Mesenchymal stem cell (in vitro differentiated cells and primary cell): ENCODE measurements at regions not wholly inside any gene's neighbourhood (a gene's known extent, or its start where the extent isn't known, plus 50 kb on each side); places are given as distances from the start of the nearest gene placed in this dataset.

Experiments
- DNase-seq: peaks from one replicate; pipeline ENCODE4 v3.0.0-alpha.2; 2013
- H2AFZ ChIP-seq: one replicate; pipeline ENCODE4 v1.6.1; 2013; ENCODE audit warnings: low read depth, mild to moderate bottlenecking, control low read depth, inconsistent platforms, low read length, moderate library complexity
- H2AK5ac ChIP-seq: 2 replicates; pipeline ENCODE4 v1.6.1; 2013; ENCODE audit warnings: low read length, moderate library complexity, mild to moderate bottlenecking, inconsistent platforms; ENCODE audit not compliant: severe bottlenecking
- H2BK120ac ChIP-seq: one replicate; pipeline ENCODE4 v1.6.1; 2013; ENCODE audit warnings: low read depth, mild to moderate bottlenecking, inconsistent platforms, low read length, moderate library complexity
- H2BK12ac ChIP-seq, 2 experiments: one replicate each; pipeline ENCODE4 v1.6.1; 2013; ENCODE audit warnings: inconsistent platforms in 2 of 2, low read length in 2 of 2, mild to moderate bottlenecking in 2 of 2, moderate library complexity in 2 of 2, control low read depth in 1 of 2
- H2BK15ac ChIP-seq: one replicate; pipeline ENCODE4 v1.6.1; 2013; ENCODE audit warnings: mild to moderate bottlenecking, low read depth, inconsistent platforms; ENCODE audit not compliant: poor library complexity, severe bottlenecking
- H2BK5ac ChIP-seq: 2 replicates; pipeline ENCODE4 v1.6.1; 2013; ENCODE audit warnings: low read depth, mild to moderate bottlenecking, low read length, control low read depth, inconsistent platforms; ENCODE audit not compliant: poor library complexity, severe bottlenecking
- H3K14ac ChIP-seq, 2 experiments: one replicate each; pipeline ENCODE4 v1.6.1; 2013; ENCODE audit warnings: inconsistent platforms in 2 of 2, low read length in 2 of 2, control low read depth in 1 of 2, mild to moderate bottlenecking in 1 of 2, moderate library complexity in 1 of 2
- H3K18ac ChIP-seq, 2 experiments: one replicate each; pipeline ENCODE4 v1.6.1; 2013; ENCODE audit warnings: inconsistent platforms in 2 of 2, low read length in 2 of 2, control low read depth in 1 of 2, low read depth in 1 of 2, mild to moderate bottlenecking in 1 of 2
- H3K23ac ChIP-seq, 2 experiments: one replicate each; pipeline ENCODE4 v1.6.1; 2013; ENCODE audit warnings: inconsistent platforms in 2 of 2, low read length in 2 of 2, mild to moderate bottlenecking in 2 of 2, moderate library complexity in 2 of 2, control low read depth in 1 of 2
- H3K27ac ChIP-seq: 2 replicates; pipeline ENCODE4 v1.5.1; 2013; ENCODE audit warnings: mild to moderate bottlenecking, moderate library complexity, low read length, control low read depth, inconsistent platforms; ENCODE audit not compliant: poor library complexity, severe bottlenecking
- H3K27me3 ChIP-seq, 2 experiments: 2 replicates each; pipeline versions ENCODE4 v1.6.1 to v1.7.0; 2013; ENCODE audit warnings: low read length in 2 of 2, mild to moderate bottlenecking in 2 of 2, moderate library complexity in 2 of 2, control low read depth in 1 of 2, inconsistent platforms in 1 of 2; ENCODE audit not compliant: control insufficient read depth in 1 of 2, insufficient read depth in 1 of 2
- H3K36me3 ChIP-seq, 2 experiments: 2 replicates each; pipeline versions ENCODE4 v1.6.1 to v1.7.0; 2013; ENCODE audit warnings: low read length in 2 of 2, control low read depth in 1 of 2, inconsistent platforms in 1 of 2, low read depth in 1 of 2, mild to moderate bottlenecking in 1 of 2; ENCODE audit not compliant: insufficient read depth in 2 of 2, control insufficient read depth in 1 of 2
- H3K4ac ChIP-seq, 2 experiments: one replicate each; pipeline ENCODE4 v1.6.1; 2013; ENCODE audit warnings: inconsistent platforms in 2 of 2, low read length in 2 of 2, mild to moderate bottlenecking in 2 of 2, moderate library complexity in 2 of 2, control low read depth in 1 of 2, low read depth in 1 of 2
- H3K4me1 ChIP-seq: 2 replicates; pipeline ENCODE4 v1.6.1; 2013; ENCODE audit warnings: low read depth, low read length, control low read depth; ENCODE audit not compliant: control insufficient read depth, insufficient read depth
- H3K4me2 ChIP-seq: 2 replicates; pipeline ENCODE4 v1.6.1; 2013; ENCODE audit warnings: low read length, mild to moderate bottlenecking, inconsistent platforms; ENCODE audit not compliant: poor library complexity, severe bottlenecking
- H3K4me3 ChIP-seq, 2 experiments: 2 replicates each; pipeline versions ENCODE4 v1.5.1 to v1.7.0; 2013; ENCODE audit warnings: low read length in 2 of 2, mild to moderate bottlenecking in 2 of 2, control low read depth in 1 of 2, low read depth in 1 of 2; ENCODE audit not compliant: insufficient read depth in 1 of 2
- H3K79me1 ChIP-seq: replicated peaks from 2 replicates; pipeline ENCODE4 v1.6.1; 2013; ENCODE audit warnings: mild to moderate bottlenecking, control low read depth, low read length, inconsistent platforms; ENCODE audit not compliant: poor library complexity, severe bottlenecking
- H3K9ac ChIP-seq: 2 replicates; pipeline ENCODE4 v1.7.0; 2013; ENCODE audit warnings: mild to moderate bottlenecking, low read length, moderate library complexity
- H3K9me3 ChIP-seq: 2 replicates; pipeline ENCODE4 v1.7.0; 2013; ENCODE audit warnings: mild to moderate bottlenecking, low read length; ENCODE audit not compliant: control insufficient read depth
- H4K8ac ChIP-seq: one replicate; pipeline ENCODE4 v1.6.1; 2013; ENCODE audit warnings: inconsistent platforms, mild to moderate bottlenecking, low read length, moderate library complexity
- H4K91ac ChIP-seq: one replicate; pipeline ENCODE4 v1.6.1; 2013; ENCODE audit warnings: mild to moderate bottlenecking, low read length, inconsistent platforms
- WGBS: methylation state at CpG from one replicate; pipeline ENCODE4 v1.1.7; 2013; ENCODE audit warnings: mixed read lengths; 5-methylcytosine and 5-hydroxymethylcytosine counted together

GRCh38 chr1:243924588-243925349 is 74.7 kb upstream of the AKT3 start:
- no peak overlapping the region for H3K23ac ChIP-seq
- no peaks in the 10 kb centered on the region for H3K79me1 ChIP-seq
- H2BK15ac ChIP-seq: peak overlapping the region; percentile 55
- no peak overlapping the region for H2AFZ ChIP-seq
- no peaks in the 10 kb centered on the region for H3K9me3 ChIP-seq
- no peak overlapping the region for H3K4me3 ChIP-seq
- H3K36me3 ChIP-seq: no peaks in the 10 kb centered on the region
- H3K27me3 ChIP-seq: no peaks in the 10 kb centered on the region
- peak overlapping the region; percentile 93 for H4K8ac ChIP-seq
- H3K18ac ChIP-seq: peak overlapping the region; percentile 84 to 92
- H3K9ac ChIP-seq: peak overlapping the region; percentile 34
- peak overlapping the region; percentile 52 to 59 for H3K4ac ChIP-seq
- peak overlapping the region; percentile 81 for H4K91ac ChIP-seq
- H3K4me1 ChIP-seq: peaks cover 15% of the 10 kb centered on the region
- no peak overlapping the region for H2BK5ac ChIP-seq
- WGBS: 23% methylated on average over 11 of the region's 11 CpGs
- H3K4me2 ChIP-seq: no peak overlapping the region
- peak; percentile 72 for DNase-seq
- H3K27ac ChIP-seq: no peak overlapping the region
- H2AK5ac ChIP-seq: no peak overlapping the region
- no peak overlapping the region for H3K14ac ChIP-seq
- H2BK120ac ChIP-seq: peak overlapping the region; percentile 12
- peak overlapping the region; percentile 34 to 91 for H2BK12ac ChIP-seq

- Histone ChIP-seq H4K8ac (peak overlapping the region; percentile 5), H3K36me3 (no peaks in the 10 kb centered on the region), H2BK120ac (peak overlapping the region; percentile 74), H2AFZ (no peak overlapping the region), H2BK5ac (no peak overlapping the region), H3K27me3 (no peaks in the 10 kb centered on the region), H3K9me3 (no peaks in the 10 kb centered on the region), H3K18ac (peak overlapping the region; percentile 45 to 84), H2AK5ac (peak overlapping the region; percentile 41), H3K27ac (no peak overlapping the region), H3K79me1 (no peaks in the 10 kb centered on the region), H3K9ac (peak overlapping the region; percentile 34), H3K23ac (no peak overlapping the region), H3K14ac (no peak overlapping the region), H3K4ac (peak overlapping the region in 1 of 2 experiments; percentile 1), H2BK15ac (peak overlapping the region; percentile 55), H2BK12ac (peak overlapping the region; percentile 55 to 98), H3K4me3 (no peak overlapping the region), H3K4me1 (peaks cover 15% of the 10 kb centered on the region), H3K4me2 (no peak overlapping the region), H4K91ac (peak overlapping the region; percentile 27)
- WGBS: 13% methylated on average over 2 of the region's 3 CpGs
- DNase-seq: peak; percentile 72
Observed at GRCh38 chr1:243924188-243924587, 74.1 kb upstream of the AKT3 start.

- Histone ChIP-seq H3K36me3 (no peaks in the 10 kb centered on the region), H3K23ac (no peak overlapping the region), H3K14ac (no peak overlapping the region), H3K4me3 (no peak overlapping the region), H2AFZ (no peak overlapping the region), H3K18ac (peak overlapping the region; percentile 7 to 45), H2BK5ac (no peak overlapping the region), H4K8ac (peak overlapping the region; percentile 89), H2BK15ac (no peak overlapping the region), H3K9ac (peak overlapping the region; percentile 34), H3K79me1 (no peaks in the 10 kb centered on the region), H4K91ac (peak overlapping the region; percentile 90), H2AK5ac (no peak overlapping the region), H2BK120ac (peak overlapping the region; percentile 74), H3K4me2 (no peak overlapping the region), H3K4me1 (peaks cover 15% of the 10 kb centered on the region), H3K4ac (peak overlapping the region in 1 of 2 experiments; percentile 1), H3K9me3 (no peaks in the 10 kb centered on the region), H3K27ac (no peak overlapping the region), H3K27me3 (no peaks in the 10 kb centered on the region), H2BK12ac (peak overlapping the region; percentile 26 to 98)
- 91% methylated on average over 13 of the region's 13 CpGs for WGBS
- DNase-seq: no peak
Observed at GRCh38 chr1:243923292-243924171, 73.5 kb upstream of the AKT3 start.

GRCh38 chr1:243921111-243921510 is 71.1 kb upstream of the AKT3 start:
- no peaks in the 10 kb centered on the region for H3K36me3 ChIP-seq
- H3K4me2 ChIP-seq: no peak overlapping the region
- no peak for DNase-seq
- no peak overlapping the region for H2AK5ac ChIP-seq
- no peak overlapping the region for H2AFZ ChIP-seq
- H3K14ac ChIP-seq: no peak overlapping the region
- no peak overlapping the region for H2BK5ac ChIP-seq
- H2BK120ac ChIP-seq: no peak overlapping the region
- H3K27me3 ChIP-seq: peaks cover 0 to 8% of the 10 kb centered on the region in 2 experiments
- no peak overlapping the region for H3K9ac ChIP-seq
- no peak overlapping the region for H3K23ac ChIP-seq
- H3K18ac ChIP-seq: no peak overlapping the region
- H3K4ac ChIP-seq: no peak overlapping the region
- no peak overlapping the region for H4K8ac ChIP-seq
- H3K9me3 ChIP-seq: no peaks in the 10 kb centered on the region
- H3K4me3 ChIP-seq: no peak overlapping the region
- H2BK15ac ChIP-seq: no peak overlapping the region
- H3K27ac ChIP-seq: no peak overlapping the region
- no peak overlapping the region for H2BK12ac ChIP-seq
- H3K79me1 ChIP-seq: no peaks in the 10 kb centered on the region
- peaks cover 21% of the 10 kb centered on the region for H3K4me1 ChIP-seq
- no peak overlapping the region for H4K91ac ChIP-seq
- no CpG with 5 or more reads among the region's 1 CpG for WGBS
